Lower leg skin (tissue), 3 donors: ENCODE measurements at regions not wholly inside any gene's neighbourhood (a gene's known extent, or its start where the extent isn't known, plus 50 kb on each side); places are given as distances from the start of the nearest gene placed in this dataset.

ENCODE experiments used
- POLR2A ChIP-seq, 2 donors: fragments of 450-650 bp; IDR thresholded peaks; one replicate each; pipeline ENCODE4 v1.6.1; 2016 to 2017; ENCODE audit warnings: antibody characterized with exemption in 2 of 2, mild to moderate bottlenecking in 1 of 2, moderate library complexity in 1 of 2
- TF ChIP-seq, protein P1 (sequence below), 3 donors: fragments of 450-650 bp; IDR thresholded peaks; one replicate each; pipeline ENCODE4 v1.5.1; 2016; ENCODE audit warnings: antibody characterized with exemption in 3 of 3, mild to moderate bottlenecking in 3 of 3, moderate library complexity in 2 of 3

DNA sequence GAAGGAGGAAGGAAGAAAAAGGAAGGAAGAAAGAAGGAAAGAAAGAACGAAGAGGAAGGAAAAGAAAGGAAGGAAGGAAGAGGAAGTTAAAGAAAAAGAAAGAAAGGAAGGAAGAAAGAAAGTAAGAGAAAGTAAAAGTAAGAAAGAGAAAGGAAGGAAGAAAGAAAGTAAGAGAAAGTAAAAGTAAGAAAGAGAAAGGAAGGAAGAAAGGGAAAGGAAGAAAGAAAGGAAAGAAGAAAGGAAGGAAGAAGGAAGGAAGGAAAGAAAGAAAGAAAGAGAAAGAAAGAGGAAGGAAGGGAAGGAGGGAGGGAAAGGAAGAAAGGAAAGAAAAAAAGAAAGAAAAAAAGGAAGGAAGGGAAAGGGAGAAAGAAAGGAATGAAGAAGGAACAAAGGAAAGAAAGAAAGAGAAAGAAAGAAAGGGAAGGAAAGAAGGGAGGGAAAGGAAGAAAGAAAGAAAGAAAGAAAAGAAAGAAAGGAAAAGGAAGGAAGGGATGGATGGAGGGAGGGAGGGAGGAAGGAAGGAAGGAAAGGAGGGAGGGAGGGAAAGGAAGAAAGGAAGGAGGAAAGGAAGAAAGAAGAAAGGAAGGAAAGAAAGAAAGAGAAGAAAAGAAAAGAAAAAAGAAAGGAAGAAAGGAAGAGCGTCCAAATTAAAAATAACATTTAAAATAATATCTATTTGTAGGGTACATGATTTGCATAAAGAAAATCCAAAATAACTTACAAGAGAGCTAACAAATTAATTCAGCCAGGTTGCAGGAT is 827.9 kb downstream of the TSN start:
- TF ChIP-seq, protein P1, sequence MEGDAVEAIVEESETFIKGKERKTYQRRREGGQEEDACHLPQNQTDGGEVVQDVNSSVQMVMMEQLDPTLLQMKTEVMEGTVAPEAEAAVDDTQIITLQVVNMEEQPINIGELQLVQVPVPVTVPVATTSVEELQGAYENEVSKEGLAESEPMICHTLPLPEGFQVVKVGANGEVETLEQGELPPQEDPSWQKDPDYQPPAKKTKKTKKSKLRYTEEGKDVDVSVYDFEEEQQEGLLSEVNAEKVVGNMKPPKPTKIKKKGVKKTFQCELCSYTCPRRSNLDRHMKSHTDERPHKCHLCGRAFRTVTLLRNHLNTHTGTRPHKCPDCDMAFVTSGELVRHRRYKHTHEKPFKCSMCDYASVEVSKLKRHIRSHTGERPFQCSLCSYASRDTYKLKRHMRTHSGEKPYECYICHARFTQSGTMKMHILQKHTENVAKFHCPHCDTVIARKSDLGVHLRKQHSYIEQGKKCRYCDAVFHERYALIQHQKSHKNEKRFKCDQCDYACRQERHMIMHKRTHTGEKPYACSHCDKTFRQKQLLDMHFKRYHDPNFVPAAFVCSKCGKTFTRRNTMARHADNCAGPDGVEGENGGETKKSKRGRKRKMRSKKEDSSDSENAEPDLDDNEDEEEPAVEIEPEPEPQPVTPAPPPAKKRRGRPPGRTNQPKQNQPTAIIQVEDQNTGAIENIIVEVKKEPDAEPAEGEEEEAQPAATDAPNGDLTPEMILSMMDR (IDR thresholded peaks at IDR 0.05) = no peak
- no peak for TF ChIP-seq POLR2A (IDR thresholded peaks at IDR 0.05)
